HS-5 (cell line): ENCODE measurements at regions not wholly inside any gene's neighbourhood (a gene's known extent, or its start where the extent isn't known, plus 50 kb on each side); places are given as distances from the start of the nearest gene placed in this dataset.
"Not testable (repeated sequence)": the region's sequence is repeated elsewhere in the genome, so short reads cannot be mapped to it uniquely, and the experiment has no call there.

Experiments used
- DNase-seq: peaks from one replicate; pipeline ENCODE4 v3.0.0-alpha.2; 2012; ENCODE audit warnings: low read depth

DNA sequence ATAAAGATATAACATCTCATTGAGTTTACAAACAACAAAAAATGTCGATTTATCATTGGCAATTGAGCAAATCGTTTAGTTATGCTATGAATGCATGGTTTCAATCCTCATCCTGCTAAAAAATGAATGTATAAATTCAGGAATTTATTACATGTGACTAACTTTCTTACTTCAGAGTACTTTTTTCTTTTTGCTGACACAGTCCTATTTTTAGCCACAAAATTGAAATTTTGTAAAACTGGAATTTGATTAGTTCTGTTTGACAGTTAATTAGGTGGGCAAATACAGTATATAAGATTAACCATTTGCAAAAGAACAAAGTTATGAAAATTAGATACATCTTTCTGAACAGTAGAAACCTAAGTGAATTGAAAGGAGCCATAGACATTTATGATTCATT is 925.0 kb upstream of the CHORDC1 start:
- DNase-seq, result no peak

DNA sequence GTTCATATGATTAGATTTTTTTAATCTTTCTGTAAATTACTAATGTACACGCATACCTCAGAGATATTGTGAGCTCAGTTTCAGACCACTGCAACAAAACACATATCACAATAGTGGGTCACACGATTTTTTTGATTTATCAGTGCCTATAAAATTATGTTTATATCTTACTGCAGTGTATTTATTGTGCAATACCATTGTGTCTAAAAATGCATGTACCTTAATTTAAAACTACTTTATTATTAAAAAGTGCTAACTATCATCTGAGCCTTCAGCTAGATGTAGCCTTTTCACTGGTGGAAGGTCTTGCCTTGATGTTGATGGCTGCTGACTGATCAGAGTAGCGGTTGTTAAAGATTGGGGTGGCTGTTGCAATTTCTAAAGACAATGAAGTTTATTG is 918.8 kb upstream of the CHORDC1 start:
- DNase-seq, result no peak

DNA sequence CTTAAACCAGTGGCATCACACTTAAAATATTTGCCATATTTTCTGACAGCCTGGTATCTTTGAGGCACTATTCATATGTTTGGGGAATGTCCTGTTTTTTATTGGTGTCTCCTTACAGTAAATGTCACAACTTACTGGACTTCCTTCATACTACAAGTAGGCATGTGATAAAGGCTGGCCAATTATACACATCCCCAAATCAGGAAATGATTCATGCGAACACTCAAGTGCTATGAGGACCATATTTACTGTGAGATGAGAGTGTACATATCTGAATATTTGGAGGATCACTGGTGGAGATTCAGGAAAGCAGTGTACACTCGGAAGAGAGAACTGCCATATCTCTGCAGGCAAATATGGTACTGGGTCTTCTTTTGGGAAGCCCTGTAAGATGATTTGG is 913.8 kb upstream of the CHORDC1 start:
- DNase-seq, result no peak

DNA sequence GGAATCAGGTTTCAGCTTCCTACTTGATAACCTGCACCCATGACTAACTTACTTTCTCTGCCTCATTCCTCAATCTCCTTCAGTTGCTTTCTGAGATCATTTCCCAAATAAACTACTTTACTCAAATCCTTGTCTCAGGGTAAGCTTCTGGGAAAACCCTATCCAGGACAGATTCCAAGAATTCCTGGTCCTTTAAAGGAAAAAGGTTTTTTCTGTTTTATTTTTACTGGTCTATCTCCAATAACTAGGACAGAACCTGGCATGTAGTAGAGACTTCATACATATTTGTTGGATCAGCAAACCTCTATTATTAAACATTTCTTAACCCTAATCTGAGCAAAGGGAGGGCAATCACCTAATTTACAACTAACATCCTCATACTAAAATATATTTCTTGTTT is 910.5 kb upstream of the CHORDC1 start:
- no peak for DNase-seq

DNA sequence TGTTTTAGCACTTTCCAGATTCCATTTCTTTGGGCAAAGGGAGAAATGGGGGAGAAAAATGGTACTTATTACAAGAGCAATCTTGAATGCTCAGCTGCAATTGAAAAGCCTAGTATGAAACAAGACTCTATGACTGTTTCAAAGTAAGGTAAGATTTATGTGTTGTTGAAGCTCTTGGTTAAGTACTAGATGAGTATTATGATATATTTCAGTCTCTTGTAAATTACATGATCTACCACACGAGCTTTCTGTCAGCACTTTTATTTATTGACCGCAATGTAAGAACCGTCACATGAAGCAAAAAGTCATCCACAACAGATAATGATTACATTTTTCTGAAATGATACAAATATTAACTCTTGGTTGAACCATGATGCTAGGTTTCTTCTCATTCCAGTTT is 906.7 kb upstream of the CHORDC1 start:
- no peak for DNase-seq

DNA sequence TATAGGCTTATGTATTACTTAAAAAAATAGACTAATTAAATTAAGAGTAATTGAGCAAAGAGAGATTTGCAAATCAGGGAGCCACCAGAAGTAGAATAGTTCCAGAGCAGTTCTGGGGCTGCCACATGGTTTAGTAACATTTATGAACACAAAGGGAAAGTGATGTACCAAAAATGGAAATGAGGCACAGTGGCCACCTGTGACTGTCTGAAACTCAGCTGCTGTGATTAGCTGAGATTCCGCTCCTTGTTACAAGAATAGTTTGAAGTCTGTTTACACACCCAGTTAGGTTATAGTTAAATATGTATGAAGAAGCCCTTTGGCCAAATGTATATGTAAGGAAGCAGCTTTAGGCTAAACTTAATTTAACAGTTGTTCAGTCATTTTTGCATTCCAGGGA is 901.5 kb upstream of the CHORDC1 start:
- DNase-seq, result no peak

DNA sequence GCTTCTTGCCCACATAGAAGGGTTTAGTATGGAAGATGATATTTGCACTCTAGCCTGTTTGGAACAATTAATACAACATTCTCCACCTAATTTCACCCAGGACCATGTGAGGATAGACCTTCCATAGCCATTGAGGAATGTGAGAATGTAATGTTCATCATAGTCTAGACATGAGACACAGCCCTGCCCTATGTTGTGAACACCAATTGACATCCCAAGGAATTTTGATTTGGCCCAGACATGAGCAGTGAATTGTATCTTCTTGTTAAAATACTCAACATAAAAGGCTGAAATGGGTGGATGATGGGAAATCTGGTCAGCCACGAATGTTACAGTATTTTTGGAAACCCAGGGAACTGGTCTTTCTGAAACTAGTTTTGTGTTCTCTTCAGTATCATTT is 892.3 kb upstream of the CHORDC1 start:
- no peak for DNase-seq

DNA sequence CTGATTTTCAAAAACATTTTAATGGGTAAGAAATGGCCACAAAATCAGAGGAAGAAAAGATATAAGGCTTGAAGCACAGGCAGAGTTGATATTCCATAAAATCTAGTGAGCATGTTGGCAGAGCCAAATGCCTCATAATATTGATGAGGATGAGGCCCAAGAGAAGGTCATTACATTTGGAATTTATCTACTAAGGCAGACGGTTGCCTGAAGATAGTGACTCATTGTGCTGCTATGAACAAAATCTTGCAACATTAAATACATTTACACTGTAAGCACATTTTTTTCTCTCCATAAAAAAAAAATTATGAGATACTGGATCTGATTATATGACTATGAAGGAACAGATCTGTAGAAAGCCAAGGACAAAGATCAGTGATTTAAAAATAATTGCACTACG is 881.4 kb upstream of the CHORDC1 start:
- DNase-seq, result peak; percentile 80

DNA sequence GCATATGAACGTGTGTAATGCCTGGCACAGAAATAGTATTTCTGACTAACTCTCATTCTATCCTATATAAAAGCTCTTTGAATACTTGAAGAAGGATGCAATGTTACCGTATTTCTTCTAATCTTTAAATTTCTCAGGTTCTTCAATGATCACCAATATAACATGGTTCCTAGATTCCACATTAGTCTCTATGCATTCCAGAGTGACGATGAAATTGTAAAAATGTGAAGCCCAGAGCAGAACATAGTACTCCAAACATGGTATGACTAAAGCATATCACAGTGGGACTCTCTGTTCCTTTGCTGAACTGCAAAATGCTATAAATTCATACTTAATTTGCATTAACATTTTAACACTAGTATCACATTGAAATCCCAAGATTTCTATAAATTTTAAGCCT is 877.6 kb upstream of the CHORDC1 start:
- DNase-seq, result peak; percentile 60

DNA sequence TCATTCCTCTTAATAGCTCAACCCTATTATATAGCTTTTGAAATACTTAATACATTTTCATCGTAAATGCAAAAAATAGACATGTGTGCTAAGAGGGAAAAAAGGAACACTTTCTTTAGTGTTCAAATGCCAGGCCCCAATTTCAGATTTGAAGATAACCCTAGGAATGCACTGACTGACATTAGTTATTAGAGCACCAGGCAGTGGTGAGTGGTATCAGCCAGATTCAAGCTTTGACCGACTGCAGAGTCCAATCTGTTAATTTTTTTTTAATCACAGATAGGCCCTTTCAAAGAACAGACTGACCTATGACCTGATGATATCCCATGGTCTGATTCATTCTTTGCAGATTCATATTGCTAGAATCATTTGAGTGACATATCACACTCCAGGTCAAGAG is 874.2 kb upstream of the CHORDC1 start:
- DNase-seq, result no peak

DNA sequence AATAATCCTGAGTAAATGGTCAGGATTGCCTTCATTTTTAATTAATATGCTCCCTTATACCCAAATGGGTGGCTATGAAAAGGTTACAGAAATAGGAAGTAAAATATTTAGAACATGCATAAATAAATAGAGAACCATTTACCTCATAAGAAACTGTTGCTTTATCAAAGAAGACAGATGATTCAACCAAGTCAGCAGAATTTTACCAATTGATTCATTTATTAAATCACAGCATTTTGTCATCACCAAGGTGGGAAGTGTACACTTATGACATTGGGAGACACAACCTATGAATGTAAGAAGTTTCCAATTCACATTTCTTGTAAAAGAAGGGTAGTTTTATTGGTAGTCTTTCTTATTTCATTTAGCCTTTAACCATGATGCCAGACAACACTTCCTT is 870.3 kb upstream of the CHORDC1 start:
- no peak for DNase-seq

DNA sequence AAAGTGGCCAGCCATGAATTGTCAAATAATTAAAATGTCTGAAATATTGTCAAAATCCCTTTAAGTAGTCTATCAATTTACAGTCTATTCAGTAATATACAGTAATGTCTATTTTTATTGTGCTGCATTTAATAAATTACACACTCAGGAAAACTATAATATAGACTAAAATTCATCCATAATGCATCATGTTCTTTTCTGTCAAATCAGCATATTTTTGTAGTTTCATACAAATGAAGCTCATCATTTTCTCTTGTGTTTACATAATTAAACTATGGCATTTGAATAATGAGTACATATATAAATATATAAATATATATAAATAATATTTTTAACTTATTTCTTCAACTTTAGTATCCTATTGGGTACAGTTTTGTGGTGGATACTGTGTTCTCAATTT is 868.7 kb upstream of the CHORDC1 start:
- DNase-seq, result no peak

DNA sequence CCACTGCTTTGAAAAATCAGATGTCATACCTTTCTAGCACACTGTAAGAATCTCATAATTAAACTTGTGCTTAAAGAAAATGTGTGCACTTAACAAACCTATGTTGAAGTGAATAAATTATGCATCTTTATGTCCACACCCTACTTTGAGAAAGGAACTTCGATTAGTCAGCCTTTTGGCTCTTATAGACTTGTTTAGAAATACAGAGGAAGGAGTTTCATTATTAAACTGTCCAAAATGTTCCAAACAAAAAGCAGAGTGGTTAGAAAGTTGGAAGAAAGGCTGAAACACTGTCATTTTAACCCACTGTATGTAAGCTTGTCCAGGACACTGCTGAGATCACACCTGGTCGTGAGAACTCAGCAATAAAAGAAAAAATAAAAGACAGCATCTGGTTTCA is 863.2 kb upstream of the CHORDC1 start:
- DNase-seq, result no peak

DNA sequence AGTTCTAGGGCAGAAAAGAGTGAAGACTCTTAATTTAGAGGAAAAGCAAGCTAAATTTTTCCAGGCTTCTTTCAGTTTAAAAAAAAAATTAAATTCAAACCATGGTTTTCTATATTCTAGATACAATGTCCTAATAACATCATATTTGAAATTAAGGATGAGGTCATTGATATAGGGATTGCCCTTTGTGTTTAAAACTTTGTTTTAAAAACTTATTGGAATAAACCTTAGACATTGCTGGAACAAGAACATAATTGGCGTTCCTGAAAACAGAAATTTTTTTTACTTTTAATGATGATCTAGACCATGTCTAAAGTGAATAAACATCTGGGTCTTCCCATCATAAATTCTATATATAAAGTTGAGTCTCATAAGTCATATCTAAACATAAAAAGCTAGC is 859.4 kb upstream of the CHORDC1 start:
- DNase-seq, result no peak

DNA sequence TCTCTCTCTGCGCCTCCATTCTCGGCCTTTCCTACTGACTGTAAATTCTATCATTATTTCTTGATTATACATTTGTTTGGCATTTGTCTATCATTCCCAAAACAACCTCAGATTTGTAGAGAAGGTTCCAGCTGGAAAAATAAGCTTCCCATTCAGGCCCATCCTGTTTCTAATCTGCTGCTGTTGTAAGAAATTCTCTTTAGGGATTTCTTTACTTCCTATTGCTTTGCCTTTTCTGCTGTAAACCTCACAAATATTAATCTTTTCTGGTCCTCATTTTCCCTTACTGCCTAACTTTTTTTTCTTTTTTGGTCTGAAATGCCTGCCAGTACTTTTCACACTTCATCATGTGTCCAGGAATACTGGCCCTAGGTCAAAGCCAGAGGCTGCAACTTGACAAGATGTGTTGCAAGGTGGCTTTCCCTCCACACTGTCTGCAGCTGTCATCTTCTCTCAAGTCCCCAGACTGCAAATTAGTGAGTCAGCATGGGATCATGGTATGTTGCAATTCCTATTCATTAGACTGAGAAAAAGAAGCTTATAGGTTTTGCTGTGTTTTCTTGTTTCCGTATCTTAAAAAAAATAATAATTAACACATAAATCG is 858.7 kb upstream of the CHORDC1 start:
- peak; percentile 55 for DNase-seq

DNA sequence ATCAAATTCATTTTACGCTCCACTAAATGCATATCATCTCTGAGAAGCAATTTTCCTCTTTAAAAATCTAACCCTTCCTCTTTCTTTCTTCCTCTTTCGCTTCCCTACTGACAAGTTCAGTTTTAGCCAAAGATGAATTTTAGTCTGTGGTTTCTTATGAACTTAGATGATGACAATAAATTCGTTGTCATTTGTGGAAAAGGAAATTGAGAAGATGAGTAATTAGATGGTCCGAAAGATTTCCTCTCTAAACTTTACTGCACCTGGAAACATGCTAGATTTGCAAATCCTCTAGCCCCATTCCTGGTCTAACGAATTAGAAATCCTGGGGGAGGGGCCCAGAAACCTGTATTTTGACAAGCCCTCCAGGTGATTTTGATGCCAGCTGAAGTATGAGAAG is 855.4 kb upstream of the CHORDC1 start:
- DNase-seq, result no peak

DNA sequence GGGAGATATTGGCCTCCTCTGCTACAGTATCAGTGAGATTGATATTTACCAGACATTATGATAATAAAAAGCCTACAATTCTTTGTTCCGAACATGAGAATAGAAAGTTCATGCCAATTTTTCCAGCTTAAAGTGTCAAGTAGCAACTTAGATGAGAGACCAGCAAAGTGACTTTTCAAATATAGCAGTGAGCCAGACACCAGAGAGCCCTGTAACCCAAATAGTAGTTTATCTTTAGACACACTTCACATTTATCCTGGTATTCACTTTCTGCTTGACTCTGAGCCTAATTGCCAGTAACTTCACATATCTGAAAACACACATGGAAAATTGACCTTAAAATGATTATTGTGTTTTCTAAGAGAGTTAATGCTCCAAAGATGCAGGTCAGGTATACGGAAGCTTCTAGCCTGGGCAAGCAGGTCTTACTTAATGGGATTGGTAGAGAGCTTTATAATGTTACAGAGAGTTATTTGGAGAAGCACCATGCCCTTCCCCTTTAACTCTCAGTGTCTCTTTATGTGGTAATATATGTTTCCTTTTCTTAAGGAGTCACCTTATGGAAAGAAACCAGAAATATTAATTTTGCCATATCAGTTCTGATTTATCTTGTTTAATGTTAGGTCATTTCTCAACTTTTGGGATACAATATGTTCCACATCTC is 852.3 kb upstream of the CHORDC1 start:
- no peak for DNase-seq

DNA sequence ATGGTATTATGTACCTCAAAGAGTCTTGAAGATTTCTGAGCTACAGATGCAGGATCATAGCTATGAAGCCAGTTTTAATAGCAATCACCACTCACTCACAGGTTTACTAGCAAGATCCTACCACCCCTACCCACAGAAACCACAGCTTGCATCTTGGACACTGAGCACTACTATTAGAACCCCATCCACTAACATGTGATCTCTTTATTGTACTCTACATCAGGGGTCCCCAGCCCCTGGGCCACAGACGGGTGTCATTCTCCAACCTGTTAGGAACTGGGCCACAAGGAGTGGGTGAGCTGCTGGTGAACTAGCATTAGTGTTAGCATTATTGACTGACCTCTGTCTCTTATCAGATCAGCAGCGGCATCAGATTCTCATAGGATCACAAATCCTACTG is 844.8 kb upstream of the CHORDC1 start:
- no peak for DNase-seq

DNA sequence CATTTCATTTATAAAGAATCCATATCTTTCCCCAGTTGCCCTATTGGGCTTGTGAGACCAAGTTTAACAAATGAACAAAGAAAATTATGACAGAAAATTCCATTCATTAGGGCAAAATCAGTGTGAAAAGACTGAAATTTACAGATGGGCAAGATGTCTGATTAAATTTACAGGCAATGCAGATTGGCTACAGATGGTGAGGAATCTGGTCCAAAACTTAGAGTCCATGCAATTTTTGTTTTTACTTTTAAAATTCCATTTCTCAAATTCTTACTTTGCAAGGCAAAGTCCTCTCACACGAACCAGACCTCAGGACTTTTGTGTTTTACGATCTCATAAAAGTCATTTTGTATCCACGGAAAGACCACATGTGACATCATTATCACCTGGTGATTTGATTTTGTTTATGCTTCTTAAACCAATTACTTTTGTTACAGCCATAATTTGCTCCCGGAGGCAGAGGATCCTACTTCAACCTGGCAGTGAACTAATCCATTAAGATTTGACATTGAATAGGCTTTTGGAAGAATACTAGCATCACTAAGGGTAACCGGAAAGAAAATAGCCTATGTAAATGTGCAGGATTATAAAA is 843.7 kb upstream of the CHORDC1 start:
- DNase-seq, result no peak

DNA sequence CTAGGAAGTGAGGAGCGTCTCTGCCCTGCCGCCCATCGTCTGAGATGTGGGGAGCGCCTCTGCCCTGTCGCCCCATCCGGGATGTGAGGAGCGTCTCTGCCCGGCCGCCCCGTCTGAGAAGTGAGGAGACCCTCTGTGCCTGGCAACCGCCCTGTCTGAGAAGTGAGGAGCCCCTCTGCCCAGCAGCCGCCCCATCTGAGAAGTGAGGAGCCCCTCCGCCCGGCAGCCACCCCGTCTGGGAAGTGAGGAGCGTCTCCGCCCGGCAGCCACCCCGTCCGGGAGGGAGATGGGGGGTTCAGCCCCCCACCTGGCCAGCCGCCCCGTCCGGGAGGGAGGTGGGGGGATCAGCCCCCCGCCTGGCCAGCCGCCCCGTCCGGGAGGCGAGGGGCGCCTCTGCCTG is 840.5 kb upstream of the CHORDC1 start:
- not testable (repeated sequence) for DNase-seq

DNA sequence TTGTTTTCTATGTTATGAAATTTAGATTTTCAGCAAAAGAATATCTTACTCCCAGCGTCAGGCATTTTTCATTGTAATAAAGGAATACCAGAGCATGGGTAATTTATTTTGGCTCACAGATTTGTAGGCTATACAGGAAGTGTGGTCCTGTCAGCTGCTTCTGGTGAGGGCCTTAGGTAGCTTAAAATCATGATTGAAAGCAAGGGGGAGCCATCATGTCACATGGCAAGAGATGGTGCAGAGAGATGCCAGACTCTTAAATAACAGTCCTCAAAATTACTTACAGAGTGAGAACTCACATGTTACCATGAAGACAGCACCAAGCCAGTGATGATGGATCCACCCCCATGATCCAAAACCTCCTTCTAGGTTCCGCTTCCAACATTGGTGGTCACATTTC is 825.0 kb upstream of the CHORDC1 start:
- DNase-seq, result no peak

DNA sequence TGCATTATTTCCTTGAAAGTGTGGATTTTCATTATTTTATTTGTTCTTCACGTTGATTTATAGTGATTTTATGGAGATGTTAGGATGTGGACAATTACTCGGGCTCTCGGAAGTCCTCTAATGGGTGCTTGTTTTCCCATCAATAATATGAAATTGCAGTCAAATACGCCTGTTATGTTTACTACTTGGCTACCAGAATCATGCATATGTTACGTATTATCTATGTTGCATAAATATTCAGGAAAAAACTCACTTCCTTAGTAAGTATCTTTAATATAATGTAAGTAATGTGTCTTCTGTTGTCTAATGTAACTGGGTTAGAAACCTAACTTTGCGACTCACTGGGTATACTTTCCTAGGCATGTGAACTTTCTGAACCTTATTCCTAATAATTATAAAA is 823.4 kb upstream of the CHORDC1 start:
- no peak for DNase-seq

DNA sequence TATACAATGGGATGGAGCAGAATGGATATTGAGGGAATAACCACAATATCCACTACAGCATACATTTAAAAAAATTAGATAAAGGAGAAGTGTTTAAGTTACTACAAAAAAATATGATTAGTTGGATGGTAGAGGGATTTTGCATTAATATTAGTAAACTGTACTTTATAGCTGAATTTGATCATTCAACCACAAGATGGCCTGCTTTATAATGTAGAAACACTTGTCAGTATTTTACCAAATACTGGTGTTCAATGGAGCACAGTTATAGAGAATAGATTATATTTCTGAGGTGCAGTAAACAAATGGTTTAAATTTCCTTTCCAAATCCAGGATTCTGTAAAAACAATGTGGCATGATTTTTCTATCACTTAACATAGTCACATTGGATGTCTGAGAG is 818.8 kb upstream of the CHORDC1 start:
- DNase-seq, result no peak

DNA sequence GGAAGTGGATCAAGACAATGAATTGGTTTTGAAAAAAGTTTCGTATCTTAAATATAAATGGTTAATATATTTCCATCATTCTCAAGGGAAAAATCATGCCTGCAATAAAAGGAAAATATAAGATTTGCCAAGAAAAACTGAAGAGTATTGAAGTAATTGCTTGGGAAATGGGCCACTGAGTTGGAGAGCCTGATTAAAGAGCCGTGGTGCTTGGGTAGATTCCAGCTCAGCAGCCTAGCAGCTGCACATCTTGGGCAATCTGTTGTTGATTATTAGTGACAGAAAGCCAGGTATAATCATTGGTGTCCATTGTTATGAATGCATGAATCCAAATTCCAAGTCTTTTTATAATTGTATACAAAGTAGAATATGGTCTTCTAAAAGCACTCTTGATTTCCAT is 800.9 kb upstream of the CHORDC1 start:
- DNase-seq, result no peak
